ENCODE measurements at regions not wholly inside any gene's neighbourhood (a gene's known extent, or its start where the extent isn't known, plus 50 kb on each side); places are given as distances from the start of the nearest gene placed in this dataset.

DNA sequence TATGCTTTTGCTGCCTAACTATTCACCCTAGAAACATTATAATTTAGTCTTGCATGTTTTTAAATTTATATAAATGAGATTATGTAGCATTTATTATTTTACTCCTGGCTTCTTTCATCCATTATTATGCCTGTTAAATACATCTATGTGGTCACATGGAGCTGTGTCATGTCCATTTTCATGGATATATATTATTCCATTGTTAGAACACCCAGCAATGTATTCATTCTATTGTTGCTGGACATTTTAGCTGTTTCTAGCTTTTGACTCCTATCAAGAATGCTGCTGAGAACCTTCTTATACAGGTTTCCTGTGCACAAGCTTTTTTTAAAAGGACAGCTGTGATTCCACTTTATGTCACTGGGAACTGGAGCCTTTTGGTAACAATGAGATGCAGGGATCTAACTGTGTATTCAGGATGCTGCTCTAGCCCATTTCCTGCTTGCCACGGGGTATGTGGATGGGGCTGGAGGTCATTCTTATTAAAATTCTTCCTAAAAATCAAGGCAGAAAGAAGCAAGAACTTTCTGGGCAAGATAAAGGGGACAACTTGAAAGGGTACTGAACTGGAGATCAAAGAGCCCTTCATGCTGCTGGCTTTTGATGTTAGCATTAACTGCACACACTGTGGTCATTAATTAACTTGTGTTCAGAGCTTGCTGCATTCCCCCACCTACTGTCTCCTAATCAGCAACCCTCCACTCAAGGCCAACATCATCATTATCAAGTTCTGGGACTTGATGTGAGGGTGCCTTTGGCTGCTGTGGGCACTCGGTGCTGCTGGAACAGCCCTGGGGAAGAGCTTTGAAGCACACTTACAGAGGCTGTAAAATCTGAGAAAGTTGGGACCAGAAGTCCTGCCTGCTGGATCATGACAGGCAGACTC, 96.6 kb upstream of the AKIRIN2 start:
- peak; percentile 77 for DNase-seq

DNA sequence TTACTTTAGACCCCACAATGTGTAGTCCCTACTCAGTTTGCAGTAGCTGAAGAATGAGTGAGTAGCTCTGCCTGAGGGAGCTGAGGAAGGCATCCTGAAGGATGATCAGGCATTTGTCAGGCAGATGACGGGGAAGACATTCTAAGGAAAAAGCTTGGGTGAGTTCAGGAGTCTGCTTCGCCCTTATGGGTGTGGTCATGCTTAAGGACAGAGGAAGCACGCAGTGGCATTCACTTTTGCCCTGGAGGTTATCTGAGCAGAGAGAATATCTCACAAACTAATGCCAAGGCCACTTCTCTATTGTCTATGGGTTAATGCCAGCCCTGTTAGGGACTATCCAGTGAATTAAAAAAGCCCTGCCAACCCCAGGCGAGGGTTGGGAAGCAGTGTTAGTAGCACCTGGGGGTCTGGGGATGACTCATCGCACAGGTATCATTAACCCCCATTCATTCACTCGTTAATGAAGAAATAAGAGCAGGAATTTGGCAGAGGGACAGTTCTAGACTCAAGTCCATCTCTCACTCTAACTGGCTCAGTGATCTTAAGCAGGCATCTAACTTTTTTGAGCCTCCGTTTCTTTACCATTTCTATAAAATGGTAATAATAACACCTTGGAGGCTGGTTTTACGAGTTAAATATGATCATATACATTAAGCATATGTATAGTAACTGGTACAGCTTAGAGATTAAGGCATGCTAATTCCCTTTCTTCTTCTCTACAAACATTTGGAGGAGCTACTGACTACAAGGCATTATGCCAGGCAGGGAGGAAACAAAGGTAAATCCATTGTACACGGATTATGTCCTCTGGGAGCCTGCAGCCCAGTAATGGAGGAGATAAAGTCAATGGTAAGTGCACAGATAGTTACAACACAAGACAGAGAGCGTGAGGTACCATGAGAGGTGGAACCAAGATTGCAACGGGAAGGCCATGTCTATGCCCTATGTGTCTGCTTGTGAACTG, 93.2 kb upstream of the AKIRIN2 start:
- no peak for DNase-seq

DNA sequence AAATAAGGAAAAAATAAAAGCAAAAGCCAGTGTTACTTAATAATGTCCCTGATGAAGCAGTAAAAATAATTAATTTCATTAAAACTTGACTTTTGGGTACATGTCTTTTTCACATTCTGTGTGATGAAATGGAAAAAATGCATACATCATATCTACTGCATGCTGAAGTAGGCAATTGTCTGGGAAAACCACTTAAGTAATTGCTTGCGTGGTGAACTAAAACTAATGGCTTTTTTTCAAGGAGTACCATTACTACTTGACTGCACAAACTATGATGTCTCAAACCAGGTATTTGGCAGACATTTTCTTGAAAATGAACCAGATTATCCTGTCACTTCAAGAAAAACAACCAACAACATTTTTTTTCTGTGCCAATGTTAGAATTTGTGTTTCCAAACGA, 91.3 kb upstream of the AKIRIN2 start:
- no peak for DNase-seq

DNA sequence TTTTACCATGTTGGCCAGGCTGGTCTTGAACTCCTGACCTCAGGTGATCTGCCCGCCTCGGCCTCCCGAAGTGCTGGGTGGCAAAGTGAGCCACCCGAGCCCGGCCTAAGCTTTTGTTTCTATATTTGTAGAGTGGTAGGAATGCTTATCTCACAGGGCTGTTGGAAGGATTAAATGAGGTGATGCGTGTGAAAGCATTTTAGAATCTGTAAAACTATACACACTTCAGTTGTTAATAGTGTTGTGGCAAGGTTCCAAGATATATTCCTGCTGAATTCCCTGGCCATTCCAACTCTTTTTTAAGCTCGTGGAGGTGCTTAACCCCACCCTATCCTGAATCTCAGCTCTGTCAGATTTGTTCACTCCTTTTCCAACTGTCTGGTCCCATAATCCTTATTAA, 89.9 kb upstream of the AKIRIN2 start:
- DNase-seq: no peak

DNA sequence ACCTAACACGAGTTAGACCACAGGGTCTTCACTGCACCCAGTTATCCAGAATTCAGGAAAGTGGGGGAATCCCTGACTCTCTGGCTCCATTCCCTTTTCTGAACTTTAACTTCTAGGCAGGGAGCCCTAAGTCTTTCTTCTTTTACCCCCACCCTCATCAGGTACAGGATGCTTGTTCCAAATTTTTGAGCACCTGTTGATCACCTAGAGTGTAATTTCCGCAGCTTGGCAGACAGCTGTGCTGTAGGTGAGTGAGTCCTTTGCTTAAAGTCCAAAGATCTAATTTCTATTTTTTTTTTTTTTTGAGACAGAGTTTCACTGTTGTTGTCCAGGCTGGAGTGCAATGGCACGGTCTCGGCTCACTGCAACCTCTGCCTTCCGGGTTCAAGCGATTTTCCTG, 89.5 kb upstream of the AKIRIN2 start:
- DNase-seq: no peak

DNA sequence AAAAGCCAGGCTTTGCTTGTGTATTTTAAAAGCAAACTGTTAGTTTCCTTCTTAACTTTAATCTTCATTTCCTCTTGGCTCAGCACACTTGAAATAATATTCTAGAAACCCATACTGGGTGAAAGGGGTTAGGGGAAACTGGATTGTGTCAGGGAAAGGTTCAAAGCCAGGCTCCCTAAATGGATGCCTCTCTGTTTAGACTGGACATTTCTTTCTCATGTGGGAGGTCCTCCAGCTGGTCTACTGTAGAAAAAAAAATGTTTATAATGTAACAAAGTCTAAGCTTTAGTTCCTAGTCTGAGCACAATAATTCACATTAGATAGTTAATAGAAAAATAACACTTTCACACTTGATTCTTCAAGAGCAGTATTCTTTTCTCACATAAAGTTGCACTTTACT, 89.0 kb upstream of the AKIRIN2 start:
- no peak for DNase-seq

DNA sequence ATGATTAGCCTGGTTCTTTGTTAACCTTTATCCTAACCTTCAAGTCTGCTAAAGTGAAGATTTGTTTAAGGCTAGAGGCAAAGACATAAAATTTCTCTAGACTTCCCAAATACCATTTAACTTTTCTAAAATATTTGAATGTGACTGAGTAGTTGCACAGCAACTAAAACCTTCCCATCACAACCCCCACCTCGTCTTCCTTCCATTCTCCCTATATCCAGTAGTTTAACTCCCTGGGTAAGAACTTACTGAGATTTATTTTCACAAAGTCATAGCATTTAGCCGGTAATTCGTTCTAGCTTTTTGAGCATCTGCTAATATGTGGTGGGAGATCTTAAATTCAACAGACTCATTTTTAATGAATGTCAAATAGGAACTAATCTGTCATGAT, 87.9 kb upstream of the AKIRIN2 start:
- DNase-seq: no peak

DNA sequence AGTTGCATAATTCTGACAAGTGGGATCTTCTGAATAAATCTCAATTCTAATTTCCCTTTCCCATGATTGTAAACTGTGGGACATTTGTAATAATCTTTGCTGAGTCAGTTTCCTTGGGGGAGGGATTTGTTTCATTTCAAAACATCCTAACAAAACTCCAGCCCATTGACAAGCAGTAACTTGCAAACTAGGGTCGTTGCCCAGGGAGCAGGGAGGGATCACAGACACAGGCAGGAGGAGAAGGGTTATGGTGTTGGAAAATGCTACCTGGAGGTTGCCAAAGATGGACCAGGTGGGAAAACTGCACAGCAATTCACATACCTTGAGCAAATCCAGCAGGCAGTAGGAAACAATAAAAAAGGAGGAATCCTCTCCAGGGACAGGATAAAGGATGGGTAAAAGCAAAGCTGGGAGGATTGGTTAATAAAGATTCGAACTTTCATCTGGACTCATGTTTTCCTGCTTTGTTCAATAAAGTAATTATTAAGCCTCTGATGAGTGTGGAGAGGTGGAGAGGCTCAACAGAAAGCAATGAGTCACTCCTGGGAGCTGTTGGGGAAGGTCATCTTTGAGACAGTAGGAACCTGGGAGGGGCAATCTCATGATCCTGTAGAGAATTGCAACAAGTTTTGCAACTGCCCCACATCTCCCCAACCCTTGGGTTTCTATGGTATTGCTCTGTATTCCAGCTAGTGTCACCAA, 87.3 kb upstream of the AKIRIN2 start:
- peak; percentile 61 for DNase-seq

DNA sequence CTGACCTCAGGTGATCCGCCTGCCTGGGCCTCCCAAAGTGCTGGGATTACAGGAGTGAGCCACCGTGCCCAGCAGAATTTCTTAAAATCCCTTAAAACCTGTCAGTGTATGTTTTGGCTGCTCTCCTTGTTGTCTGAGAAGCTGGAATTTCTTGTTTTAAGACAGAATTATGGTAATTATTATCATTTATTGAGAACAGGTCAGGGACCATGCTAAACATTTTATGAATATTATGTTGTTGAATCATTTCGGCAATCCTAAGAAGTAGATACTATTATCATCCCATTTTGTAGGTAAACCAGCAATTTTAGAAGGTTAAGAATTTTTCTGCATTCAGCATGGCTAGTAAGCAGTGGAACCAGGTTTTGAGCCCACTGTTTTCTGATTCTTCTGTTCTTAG, 86.1 kb upstream of the AKIRIN2 start:
- DNase-seq: no peak

DNA sequence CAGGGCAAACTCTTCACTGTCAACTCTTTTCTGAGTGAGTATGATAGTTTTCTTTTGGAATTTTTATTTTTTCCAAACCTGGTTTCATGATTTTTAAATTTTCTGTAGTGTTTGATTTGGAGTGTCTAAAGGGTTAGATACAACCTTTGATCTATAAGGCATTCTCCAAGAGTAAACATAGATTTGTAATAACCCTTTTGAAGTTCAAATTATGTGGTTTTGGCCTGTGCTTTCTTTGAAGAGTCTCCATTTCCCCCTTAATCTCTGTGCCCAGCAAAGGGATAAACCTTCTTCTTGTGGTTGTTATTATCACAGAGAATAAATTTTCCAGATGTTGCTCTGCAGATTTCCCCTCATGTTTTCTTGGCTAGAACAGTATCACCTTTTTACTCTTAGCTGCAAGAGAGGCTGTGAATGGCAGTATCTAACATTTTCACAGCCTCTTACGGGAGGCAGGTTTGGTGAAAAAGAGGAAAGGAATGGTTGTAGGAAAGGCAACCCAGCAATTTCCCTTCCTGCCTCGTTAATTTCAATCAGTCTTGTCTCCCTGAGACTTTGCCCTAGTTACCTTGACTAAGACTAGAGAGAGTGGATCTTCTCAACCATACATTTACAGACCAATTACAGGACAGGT, 83.3 kb upstream of the AKIRIN2 start:
- DNase-seq: no peak

DNA sequence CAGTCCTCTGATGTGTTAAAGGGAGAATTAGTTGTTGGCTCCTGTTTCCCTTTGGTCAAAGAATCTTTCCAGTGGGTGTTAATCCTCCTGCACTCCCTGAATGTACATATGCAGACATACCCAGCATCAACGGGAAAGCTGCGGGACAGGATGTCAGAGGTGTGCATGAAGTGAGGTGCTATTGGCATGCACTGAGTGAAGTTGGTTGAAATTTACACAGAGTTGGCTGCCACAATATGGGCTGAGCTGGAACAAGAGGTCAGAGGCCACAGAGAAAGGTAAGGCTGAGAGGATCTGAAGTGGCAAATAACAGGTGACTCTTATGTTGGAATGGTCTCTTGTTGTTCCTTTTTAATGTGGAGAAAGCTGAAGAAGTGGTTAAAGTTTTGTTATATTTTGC, 82.7 kb upstream of the AKIRIN2 start:
- DNase-seq: no peak

DNA sequence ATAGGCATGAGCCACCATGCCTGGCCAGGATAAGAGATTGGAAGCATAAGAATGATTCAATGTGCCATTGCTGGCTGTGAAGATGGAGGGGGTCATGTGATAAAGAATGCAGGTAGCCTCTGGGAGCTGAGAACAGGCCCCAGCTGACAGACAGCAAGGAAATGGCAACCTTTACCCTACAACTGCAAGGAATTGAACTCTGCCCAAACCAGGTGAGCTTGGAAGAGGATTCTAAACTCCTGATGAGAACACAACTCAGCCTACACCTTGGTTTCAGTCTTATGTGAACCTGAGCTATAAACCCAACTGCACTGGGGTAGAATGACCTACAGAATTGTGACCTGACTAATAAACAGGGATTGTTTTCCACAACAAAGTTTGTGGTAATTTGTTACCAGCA, 82.0 kb upstream of the AKIRIN2 start:
- no peak for DNase-seq

DNA sequence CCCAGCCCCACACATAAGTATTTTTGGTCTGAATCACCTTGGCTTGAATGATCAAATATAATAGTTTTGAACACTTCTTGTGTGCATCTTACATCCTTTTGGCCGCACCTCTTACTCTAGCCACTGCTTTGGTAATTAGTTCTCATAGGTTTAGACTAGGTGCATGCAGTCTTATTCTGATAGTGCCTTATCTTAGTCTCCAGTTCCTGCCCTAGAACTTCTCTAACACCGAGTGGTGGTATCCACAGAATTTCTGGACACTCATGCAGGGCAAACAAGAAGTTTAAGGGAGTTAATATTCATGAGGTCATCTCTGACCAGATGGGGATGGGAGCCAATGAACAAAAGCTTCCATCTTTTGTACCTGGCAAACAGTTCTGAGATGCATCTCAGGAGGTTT, 77.5 kb upstream of the AKIRIN2 start:
- no peak for DNase-seq

DNA sequence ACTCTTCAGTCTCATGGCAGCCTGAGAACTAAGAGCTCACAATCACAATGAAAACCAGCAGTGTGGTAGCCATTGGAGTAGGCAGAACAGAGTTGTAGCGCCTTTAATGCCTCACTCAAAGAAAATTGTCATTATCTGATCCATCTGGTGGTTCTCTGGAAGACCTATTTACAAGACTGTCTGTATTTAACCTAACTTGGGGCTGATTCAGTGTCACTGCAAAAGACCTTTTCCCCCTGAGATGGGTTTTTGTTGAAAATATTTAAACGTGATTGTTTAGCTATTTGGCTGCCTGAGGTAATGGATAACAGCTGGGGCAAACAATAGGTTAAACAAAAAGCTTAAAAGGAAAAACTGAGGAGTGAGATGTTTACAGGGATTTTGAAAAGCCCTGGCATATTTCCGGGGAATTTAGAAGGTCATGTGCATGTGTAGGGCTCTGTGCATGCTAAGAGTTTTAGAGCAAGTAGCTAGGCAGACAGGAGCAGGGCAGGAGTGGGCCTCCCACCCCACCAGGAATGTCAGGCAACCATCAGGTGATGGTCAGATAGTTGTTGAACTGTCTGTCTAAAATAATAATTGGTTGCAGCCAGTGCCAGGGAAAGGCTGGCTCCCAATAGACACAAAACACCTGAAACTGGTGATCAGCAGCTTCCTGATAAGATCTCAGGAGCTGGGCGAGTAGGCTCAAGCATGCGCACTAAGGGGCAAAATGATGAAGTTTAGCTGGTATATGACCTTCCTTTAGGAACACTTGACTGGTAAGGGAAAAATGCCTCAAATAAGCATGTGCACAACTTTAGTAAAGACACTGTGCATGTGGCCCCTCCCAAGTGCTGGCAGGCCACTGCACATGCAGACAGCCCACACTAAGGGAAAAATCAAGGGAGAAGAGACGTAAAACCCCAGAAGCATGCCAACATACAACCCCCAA, 70.8 kb upstream of the AKIRIN2 start:
- peak; percentile 84 for DNase-seq

DNA sequence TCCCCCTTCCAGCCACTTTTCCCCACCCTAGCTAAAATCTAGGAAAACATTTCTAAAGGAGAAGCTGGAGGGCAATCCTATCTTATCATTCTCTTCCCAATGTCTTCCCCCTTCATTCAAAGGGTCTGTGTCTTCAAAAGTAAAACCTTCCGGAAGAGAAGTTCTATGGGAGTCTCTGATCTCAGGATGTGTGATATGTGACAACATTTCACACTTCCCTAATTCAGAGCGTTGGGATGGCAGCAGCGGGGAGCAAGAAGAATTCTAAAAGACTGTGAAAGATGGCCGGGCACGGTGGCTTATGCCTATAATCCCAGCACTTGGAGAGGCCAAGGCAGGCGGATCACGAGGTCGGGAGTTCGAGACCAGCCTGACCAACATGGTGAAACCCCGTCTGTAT, 65.4 kb upstream of the AKIRIN2 start:
- DNase-seq: no peak

DNA sequence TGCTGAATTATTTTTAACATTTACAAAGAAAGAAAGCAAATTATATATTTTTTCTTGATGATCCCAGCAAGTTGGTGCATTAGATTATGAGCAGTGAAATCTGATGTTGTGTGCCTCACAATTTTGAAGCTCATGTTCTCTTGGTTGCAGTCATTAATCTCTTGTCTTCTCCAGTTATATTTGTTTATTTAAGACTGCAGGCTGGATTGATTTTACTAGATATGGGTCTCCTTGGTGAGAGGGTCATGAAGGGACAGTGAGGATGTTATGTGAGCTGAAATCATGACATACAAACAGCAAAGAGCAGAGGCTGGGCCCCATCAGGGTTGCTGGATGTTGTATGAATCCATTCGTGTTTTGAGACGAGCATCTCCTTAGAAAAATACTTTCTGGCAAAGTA, 64.2 kb upstream of the AKIRIN2 start:
- no peak for DNase-seq

DNA sequence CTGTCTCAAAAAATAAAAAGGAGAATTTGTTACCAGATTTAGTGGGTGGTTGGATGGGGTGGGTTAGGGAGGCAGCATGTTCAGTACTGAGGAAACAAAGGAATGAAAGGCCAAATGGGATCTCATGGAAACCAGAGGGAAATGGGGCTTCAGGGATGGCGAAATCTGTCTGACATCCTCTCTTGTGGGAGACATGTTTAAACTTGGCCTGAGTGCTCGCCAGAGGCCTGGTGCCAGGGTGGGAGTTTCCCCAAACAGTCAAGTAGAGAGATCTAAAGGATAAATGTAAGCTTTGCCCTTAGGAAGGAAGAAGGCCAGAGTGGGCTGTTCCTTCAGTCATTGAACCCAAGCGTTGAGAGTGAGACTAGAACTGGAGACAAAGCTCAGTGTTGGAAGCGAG, 61.9 kb upstream of the AKIRIN2 start:
- no peak for DNase-seq

DNA sequence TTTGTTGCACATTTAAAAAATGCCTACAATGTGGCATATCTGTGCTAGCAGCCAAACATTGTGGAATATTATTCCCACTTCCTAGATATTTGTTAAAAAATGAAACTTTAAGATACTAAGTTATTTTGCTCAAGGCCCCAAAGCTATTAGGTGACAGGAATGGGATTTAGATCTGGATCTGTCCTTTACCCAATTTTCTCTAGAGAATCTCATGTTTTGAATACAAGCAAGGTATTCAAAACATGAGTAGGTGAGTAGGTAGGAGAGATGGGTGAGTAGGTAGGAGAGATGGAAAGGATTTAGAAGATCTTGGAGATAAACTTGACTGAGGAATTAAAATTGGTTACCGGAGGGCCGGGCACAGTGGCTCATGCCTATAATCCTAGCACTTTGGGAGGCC, 61.2 kb upstream of the AKIRIN2 start:
- DNase-seq: no peak

DNA sequence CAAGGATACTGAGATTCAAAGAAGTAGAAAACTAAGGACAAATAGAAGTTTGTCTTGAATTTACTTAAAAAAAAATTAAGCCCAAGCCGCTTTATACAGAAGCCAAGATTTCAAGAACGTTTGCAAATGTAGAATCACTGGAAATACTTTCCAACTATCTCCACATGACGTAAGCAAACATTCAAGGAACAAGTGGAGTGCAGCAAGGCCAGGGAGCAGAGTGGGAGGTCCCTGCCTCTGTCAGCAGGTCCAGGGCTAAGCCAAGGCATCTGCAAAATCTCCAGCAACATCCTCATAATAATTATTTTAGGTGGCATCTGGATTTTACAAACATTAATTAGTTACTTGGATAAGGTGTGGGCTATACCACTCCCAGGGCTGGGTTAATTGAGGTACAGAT, 60.1 kb upstream of the AKIRIN2 start:
- no peak for DNase-seq

DNA sequence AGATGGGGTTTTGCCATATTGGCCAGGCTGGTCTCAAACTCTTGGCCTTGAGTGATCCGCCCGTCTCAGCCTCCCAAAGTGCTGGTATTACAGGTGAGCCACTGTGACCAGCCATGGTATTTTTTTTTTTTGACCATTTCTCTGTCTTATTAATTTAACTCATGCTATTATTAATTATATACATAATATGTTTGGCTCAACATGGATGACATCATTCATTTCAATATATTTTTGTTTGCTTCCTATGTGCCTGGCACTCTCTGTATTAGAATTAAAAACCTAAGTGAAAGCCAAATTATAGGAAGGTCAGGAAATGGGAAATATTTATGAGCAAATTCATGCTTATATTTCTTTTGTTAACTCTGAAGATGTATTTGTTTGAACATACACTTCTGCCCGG, 55.8 kb upstream of the AKIRIN2 start:
- DNase-seq: no peak

DNA sequence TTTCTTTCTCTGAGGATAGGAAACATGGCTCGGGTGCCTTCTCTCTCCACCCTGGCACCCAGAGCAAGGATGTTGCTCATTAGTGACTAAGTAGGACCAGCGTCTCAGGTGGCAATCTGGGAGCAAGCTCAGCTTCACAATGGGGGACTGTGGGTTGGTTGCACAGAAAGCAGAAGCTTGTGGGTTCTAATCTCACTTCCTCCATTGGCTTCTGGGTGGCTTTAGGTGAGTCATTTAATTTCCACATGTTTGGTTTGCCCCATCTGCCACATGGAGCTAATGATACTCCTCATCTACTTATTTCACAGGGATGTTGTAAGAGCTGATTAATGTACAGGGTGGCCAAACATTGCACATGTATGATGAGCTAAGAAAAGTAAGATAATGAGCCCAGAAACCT, 54.8 kb upstream of the AKIRIN2 start:
- no peak for DNase-seq

Data from islet precursor cell (in vitro differentiated cells).